Fibroblast of upper back skin (primary cell): ENCODE measurements at regions not wholly inside any gene's neighbourhood (a gene's known extent, or its start where the extent isn't known, plus 50 kb on each side); places are given as distances from the start of the nearest gene placed in this dataset.

Experiments used
- DNase-seq: peaks from one replicate; pipeline ENCODE4 v3.0.0-alpha.2; 2013

- DNase-seq: no peak
Observed at GRCh38 chr16:85552980-85553435, 60.1 kb upstream of the GSE1 start.

- DNase-seq: peak; percentile 39
Observed at GRCh38 chr16:85553436-85554113, 59.5 kb upstream of the GSE1 start.

GRCh38 chr16:85554114-85554888 is 58.8 kb upstream of the GSE1 start:
- peak; percentile 85 for DNase-seq

GRCh38 chr16:85554889-85555718 is 58.0 kb upstream of the GSE1 start:
- peak; percentile 83 for DNase-seq

- DNase-seq: peak; percentile 65
Observed at GRCh38 chr16:85555719-85556455, 57.2 kb upstream of the GSE1 start.

- peak; percentile 39 for DNase-seq
Observed at GRCh38 chr16:85556456-85557082, 56.6 kb upstream of the GSE1 start.

- no peak for DNase-seq
Observed at GRCh38 chr16:85557083-85557970, 55.8 kb upstream of the GSE1 start.

GRCh38 chr16:85557971-85558657 is 55.0 kb upstream of the GSE1 start:
- no peak for DNase-seq

- no peak for DNase-seq
Observed at GRCh38 chr16:85560932-85561247, 52.2 kb upstream of the GSE1 start.

- DNase-seq: no peak
Observed at GRCh38 chr16:85561248-85562092, 51.7 kb upstream of the GSE1 start.

- DNase-seq: no peak
Observed at GRCh38 chr16:85562093-85562786, 50.9 kb upstream of the GSE1 start.

GRCh38 chr16:85563034-85563433 is 50.1 kb upstream of the GSE1 start:
- DNase-seq: no peak
